ENCODE measurements at regions not wholly inside any gene's neighbourhood (a gene's known extent, or its start where the extent isn't known, plus 50 kb on each side); places are given as distances from the start of the nearest gene placed in this dataset.

GRCh38 chr1:29993950-29994349 lies 729.4 kb downstream of the MATN1 start:
- TF ChIP-seq REST (IDR thresholded peaks at IDR 0.05; ENCODE audit: insufficient read depth in 1 of 2, low read depth in 2 of 2, low read length in 2 of 2) (no peak), SIN3A (IDR thresholded peaks at IDR 0.05; ENCODE audit: borderline replicate concordance, insufficient read depth, low read length) (no peak), POLR2AphosphoS5 (IDR thresholded peaks at IDR 0.05; ENCODE audit: low read depth, low read length) (no peak), TAF1 (IDR thresholded peaks at IDR 0.05; ENCODE audit: borderline replicate concordance, insufficient read depth, low read length) (no peak), FOXP2 (optimal IDR thresholded peaks at IDR 0.05; ENCODE audit: borderline replicate concordance, extremely low read depth, extremely low read length, insufficient read depth) (no peak)

Data from PFSK-1 (cell line).